Breast epithelium (tissue), 4 donors: ENCODE measurements at regions not wholly inside any gene's neighbourhood (a gene's known extent, or its start where the extent isn't known, plus 50 kb on each side); places are given as distances from the start of the nearest gene placed in this dataset.
"Not testable (repeated sequence)": the region's sequence is repeated elsewhere in the genome, so short reads cannot be mapped to it uniquely, and the experiment has no call there.

ENCODE experiments used
- DNase-seq, 2 donors: peaks; one replicate each; pipeline ENCODE4 v3.0.0-alpha.2; 2019; ENCODE audit warnings: low spot score in 2 of 2
- H3K27ac ChIP-seq, 2 donors: fragments of 200-600 bp; sonication (generic) in 1 of 2; one replicate each; pipeline ENCODE4 v1.5.1; 2016 to 2019; ENCODE audit warnings: mild to moderate bottlenecking in 1 of 2
- H3K27me3 ChIP-seq, 2 donors: fragments of 200-600 bp; sonication (generic) in 1 of 2; one replicate each; pipeline versions ENCODE4 v1.5.1 to v1.6.0; 2017 to 2019; ENCODE audit warnings: control low read depth in 1 of 2, mild to moderate bottlenecking in 1 of 2
- H3K36me3 ChIP-seq: fragments of 200-600 bp; one replicate; pipeline ENCODE4 v1.5.1; 2019
- H3K4me1 ChIP-seq, 2 donors: fragments of 200-600 bp; sonication (generic); one replicate each; pipeline ENCODE4 v1.5.1; 2016 to 2019; ENCODE audit warnings: control low read depth in 1 of 2
- H3K4me3 ChIP-seq, 3 donors: fragments of 200-600 bp; sonication (generic); 1 replicate in 2 of 3; 2 replicates in 1 of 3; pipeline ENCODE4 v1.5.1; 2016 to 2019; ENCODE audit warnings: mild to moderate bottlenecking in 3 of 3, moderate library complexity in 2 of 3
- H3K9me3 ChIP-seq, 2 donors: fragments of 200-600 bp; sonication (generic) in 1 of 2; one replicate each; pipeline ENCODE4 v1.5.1; 2016 to 2019; ENCODE audit warnings: control low read depth in 1 of 2
- POLR2A ChIP-seq: fragments of 450-650 bp; IDR thresholded peaks from one replicate; pipeline ENCODE4 v1.6.1; 2016; ENCODE audit warnings: antibody characterized with exemption, mild to moderate bottlenecking, moderate library complexity
- POLR2AphosphoS5 ChIP-seq, 3 donors: sonication (generic); formaldehyde crosslinking; IDR thresholded peaks; one replicate each; pipeline ENCODE4 v1.6.1; 2017; ENCODE audit warnings: antibody characterized with exemption in 3 of 3
- intact Hi-C: fragments of 100-400 bp; cut with DNase I; formaldehyde crosslinking; loops from one replicate; pipeline ENCODE4 v1.15.1; 2023; ENCODE audit warnings: low total_unique reads
- TF ChIP-seq, protein P1 (sequence below), 3 donors: fragments of 450-650 bp; IDR thresholded peaks; one replicate each; pipeline ENCODE4 v1.5.1; 2016 to 2017; ENCODE audit warnings: antibody characterized with exemption in 3 of 3, mild to moderate bottlenecking in 3 of 3, moderate library complexity in 3 of 3

DNA sequence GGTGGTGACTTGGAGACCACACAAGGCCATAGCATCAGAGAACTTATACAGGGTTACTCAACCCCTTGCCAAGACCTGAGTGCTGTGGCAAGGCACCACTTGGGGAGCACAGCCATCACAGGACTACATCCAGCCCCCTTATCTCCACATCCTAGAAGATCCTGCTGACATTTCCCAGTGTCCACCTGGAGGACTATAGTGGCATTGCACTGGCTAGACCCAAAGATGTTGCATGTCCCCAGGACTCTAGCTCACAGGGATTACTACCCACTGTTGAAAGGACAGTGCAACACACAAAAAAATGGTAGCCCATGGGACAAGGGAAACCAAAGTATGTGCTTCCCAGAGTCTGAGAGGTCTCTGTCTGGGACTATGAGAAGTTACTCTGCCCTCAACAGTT, 411.1 kb upstream of the NUDT12 start:
- H3K27ac ChIP-seq: no peak overlapping the region
- intact Hi-C loops: no loop called here
- H3K9me3 ChIP-seq: peaks cover 5 to 17% of the 10 kb centered on the region in 2 donors
- H3K27me3 ChIP-seq: no peaks in the 10 kb centered on the region
- no peak overlapping the region for H3K4me3 ChIP-seq
- DNase-seq: no peak
- no peaks in the 10 kb centered on the region for H3K36me3 ChIP-seq
- TF ChIP-seq POLR2A (no peak), POLR2AphosphoS5 (IDR thresholded peaks at IDR 0.05) (no peak)
- TF ChIP-seq, protein P1, sequence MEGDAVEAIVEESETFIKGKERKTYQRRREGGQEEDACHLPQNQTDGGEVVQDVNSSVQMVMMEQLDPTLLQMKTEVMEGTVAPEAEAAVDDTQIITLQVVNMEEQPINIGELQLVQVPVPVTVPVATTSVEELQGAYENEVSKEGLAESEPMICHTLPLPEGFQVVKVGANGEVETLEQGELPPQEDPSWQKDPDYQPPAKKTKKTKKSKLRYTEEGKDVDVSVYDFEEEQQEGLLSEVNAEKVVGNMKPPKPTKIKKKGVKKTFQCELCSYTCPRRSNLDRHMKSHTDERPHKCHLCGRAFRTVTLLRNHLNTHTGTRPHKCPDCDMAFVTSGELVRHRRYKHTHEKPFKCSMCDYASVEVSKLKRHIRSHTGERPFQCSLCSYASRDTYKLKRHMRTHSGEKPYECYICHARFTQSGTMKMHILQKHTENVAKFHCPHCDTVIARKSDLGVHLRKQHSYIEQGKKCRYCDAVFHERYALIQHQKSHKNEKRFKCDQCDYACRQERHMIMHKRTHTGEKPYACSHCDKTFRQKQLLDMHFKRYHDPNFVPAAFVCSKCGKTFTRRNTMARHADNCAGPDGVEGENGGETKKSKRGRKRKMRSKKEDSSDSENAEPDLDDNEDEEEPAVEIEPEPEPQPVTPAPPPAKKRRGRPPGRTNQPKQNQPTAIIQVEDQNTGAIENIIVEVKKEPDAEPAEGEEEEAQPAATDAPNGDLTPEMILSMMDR (IDR thresholded peaks at IDR 0.05): no peak
- no peaks in the 10 kb centered on the region for H3K4me1 ChIP-seq

DNA sequence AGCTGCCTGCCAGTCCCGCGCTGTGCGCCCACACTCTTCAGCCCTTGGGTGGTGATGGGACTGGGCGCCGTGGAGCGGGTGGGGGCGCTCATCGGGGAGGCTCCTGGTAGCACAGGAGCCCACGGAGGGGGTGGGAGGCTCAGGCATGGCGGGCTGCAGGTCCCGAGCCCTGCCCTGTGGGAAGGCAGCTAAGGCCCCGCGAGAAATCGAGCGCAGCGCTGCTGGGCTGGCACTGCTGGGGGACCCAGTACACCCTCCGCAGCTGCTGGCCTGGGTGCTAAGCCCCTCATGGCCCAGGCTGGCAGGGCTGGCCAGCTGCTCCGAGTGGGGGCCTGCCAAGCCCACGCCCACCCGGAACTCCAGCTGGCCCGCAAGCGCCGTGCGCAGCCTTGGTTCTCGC, 403.7 kb upstream of the NUDT12 start:
- peaks cover 6 to 22% of the 10 kb centered on the region in 2 donors for H3K9me3 ChIP-seq
- H3K27me3 ChIP-seq, DNase-seq, H3K36me3 ChIP-seq, intact Hi-C loops, H3K4me1 ChIP-seq, H3K27ac ChIP-seq, H3K4me3 ChIP-seq: not testable (repeated sequence)

GRCh38 chr5:103962023-103962422, 399.4 kb upstream of the NUDT12 start:
- no peaks in the 10 kb centered on the region for H3K4me1 ChIP-seq
- no peak overlapping the region for H3K4me3 ChIP-seq
- H3K36me3 ChIP-seq: no peaks in the 10 kb centered on the region
- H3K27me3 ChIP-seq: no peaks in the 10 kb centered on the region
- no peak overlapping the region for H3K27ac ChIP-seq
- intact Hi-C loops: no loop called here
- no peak for TF ChIP-seq POLR2A
- TF ChIP-seq, protein P1 (IDR thresholded peaks at IDR 0.05): no peak
- no peak for TF ChIP-seq POLR2AphosphoS5 (IDR thresholded peaks at IDR 0.05)
- no peak for DNase-seq
- H3K9me3 ChIP-seq: peaks cover 6 to 27% of the 10 kb centered on the region in 2 donors

- Histone ChIP-seq H3K27me3 (no peaks in the 10 kb centered on the region), H3K4me3 (no peak overlapping the region), H3K4me1 (no peaks in the 10 kb centered on the region), H3K36me3 (no peaks in the 10 kb centered on the region), H3K9me3 (peaks cover 6 to 14% of the 10 kb centered on the region in 2 donors), H3K27ac (no peak overlapping the region)
- intact Hi-C loops: no loop called here
- TF ChIP-seq, protein P1 (IDR thresholded peaks at IDR 0.05): no peak
- TF ChIP-seq POLR2AphosphoS5 (IDR thresholded peaks at IDR 0.05): no peak
- no peak for TF ChIP-seq POLR2A
- no peak for DNase-seq
Observed at GRCh38 chr5:103953601-103954382, 391.2 kb upstream of the NUDT12 start.

DNA sequence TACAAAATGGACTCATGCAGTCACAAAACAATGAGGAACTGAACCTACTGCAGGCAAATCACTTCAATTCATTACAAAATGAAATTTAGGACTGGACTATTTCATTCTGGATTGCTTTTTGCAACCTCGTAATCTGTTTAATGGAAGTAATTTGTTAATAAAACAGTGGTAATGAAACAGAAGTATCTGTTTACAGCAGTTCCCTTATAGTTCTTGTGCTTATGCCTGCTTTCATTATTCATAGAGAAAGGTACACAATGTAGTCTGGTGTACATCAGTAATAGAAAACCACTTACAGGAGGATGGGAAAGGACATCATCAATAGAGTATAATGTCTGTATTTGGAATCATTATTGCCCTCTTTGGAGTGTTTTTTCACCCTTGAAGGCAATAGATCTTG, 389.2 kb upstream of the NUDT12 start:
- TF ChIP-seq POLR2AphosphoS5 (IDR thresholded peaks at IDR 0.05) (no peak), POLR2A (no peak)
- TF ChIP-seq, protein P1 (IDR thresholded peaks at IDR 0.05): no peak
- H3K36me3 ChIP-seq: no peaks in the 10 kb centered on the region
- H3K4me3 ChIP-seq: no peak overlapping the region
- peaks cover 6 to 13% of the 10 kb centered on the region in 2 donors for H3K9me3 ChIP-seq
- H3K27me3 ChIP-seq: no peaks in the 10 kb centered on the region
- no peaks in the 10 kb centered on the region for H3K4me1 ChIP-seq
- intact Hi-C loops: no loop called here
- no peak for DNase-seq
- no peak overlapping the region for H3K27ac ChIP-seq
